NT2/D1 (cell line): ENCODE measurements at regions not wholly inside any gene's neighbourhood (a gene's known extent, or its start where the extent isn't known, plus 50 kb on each side); places are given as distances from the start of the nearest gene placed in this dataset.
A peak's percentile ranks its signal among the peaks of the same experiment; 100 is the strongest.
"Not testable (repeated sequence)": the region's sequence is repeated elsewhere in the genome, so short reads cannot be mapped to it uniquely, and the experiment has no call there.

Experiments used
- DNase-seq: peaks from one replicate; pipeline ENCODE4 v3.0.0-alpha.2; 2011; ENCODE audit warnings: low read depth, low spot score
- H3K27me3 ChIP-seq: 2 replicates; pipeline ENCODE4 v1.6.0; 2011; ENCODE audit warnings: mild to moderate bottlenecking; ENCODE audit not compliant: insufficient read length, insufficient read depth
- H3K36me3 ChIP-seq: 2 replicates; pipeline ENCODE4 v1.6.1; 2011; ENCODE audit warnings: mild to moderate bottlenecking, low read length, mixed read lengths; ENCODE audit not compliant: insufficient read depth, insufficient read length
- H3K4me1 ChIP-seq: 2 replicates; pipeline ENCODE4 v1.5.1; 2011; ENCODE audit not compliant: insufficient read depth, insufficient read length
- H3K4me3 ChIP-seq: 2 replicates; pipeline ENCODE4 v1.5.1; 2011; ENCODE audit warnings: low read depth; ENCODE audit not compliant: insufficient read length
- H3K9ac ChIP-seq: 2 replicates; pipeline ENCODE4 v1.6.0; 2011; ENCODE audit warnings: low read depth; ENCODE audit not compliant: insufficient read length
- H3K9me3 ChIP-seq: 2 replicates; pipeline ENCODE4 v1.5.1; 2011; ENCODE audit warnings: mild to moderate bottlenecking, low read length; ENCODE audit not compliant: insufficient read depth
- SUZ12 ChIP-seq: IDR thresholded peaks from 2 replicates; pipeline ENCODE4 v1.6.1; 2011; ENCODE audit not compliant: insufficient read length, insufficient read depth; ENCODE audit errors: extremely low read depth
- YY1 ChIP-seq: IDR thresholded peaks from 2 replicates; pipeline ENCODE4 v1.6.1; 2011; ENCODE audit not compliant: insufficient read length, insufficient read depth
- ZNF274 ChIP-seq: IDR thresholded peaks from 2 replicates; pipeline ENCODE4 v1.6.1; 2011; ENCODE audit warnings: mild to moderate bottlenecking, low read depth, low read length

DNA sequence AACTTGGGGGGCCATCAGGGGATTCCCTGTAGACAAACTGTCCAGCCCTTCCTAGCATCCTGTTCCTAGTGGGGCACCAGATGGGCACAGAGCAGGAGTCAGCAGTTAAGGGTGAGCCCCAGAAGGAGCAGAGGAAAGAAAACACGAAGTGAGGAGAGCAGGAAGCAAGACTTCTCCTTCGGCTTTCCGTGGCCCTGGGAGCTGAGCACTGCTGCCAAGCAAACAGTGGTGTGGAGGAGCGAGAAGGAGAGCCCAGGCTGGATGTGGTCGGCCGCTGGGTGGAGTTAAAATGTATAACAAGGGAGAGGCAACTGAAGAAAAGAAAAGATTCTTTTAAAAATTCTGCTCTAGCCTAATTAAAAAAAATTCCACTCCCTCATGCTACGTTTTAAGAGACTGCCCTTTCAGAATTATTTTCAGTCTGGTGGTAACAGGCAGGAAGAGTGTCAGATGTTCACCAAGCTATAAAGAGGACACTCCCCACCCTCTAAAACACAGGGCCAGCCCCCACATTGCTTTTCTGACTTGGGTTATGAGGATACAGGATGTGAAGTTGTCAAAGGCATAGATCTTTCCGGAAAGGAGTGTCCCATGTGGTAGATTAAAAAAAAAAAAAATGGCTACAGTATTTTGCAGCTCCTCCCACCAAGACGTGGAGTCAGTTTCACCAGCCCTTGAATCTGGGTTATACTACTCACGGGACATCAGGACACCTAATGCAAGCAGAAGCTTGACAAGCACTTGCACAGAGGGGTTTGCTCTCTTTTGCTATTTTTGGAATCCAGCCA, 74.9 kb upstream of the ZFHX3 start:
- Histone ChIP-seq H3K27me3 (no peaks in the 10 kb centered on the region), H3K4me1 (no peaks in the 10 kb centered on the region)
- no peak for TF ChIP-seq YY1
- TF ChIP-seq SUZ12: no peak
- no peak for TF ChIP-seq ZNF274

DNA sequence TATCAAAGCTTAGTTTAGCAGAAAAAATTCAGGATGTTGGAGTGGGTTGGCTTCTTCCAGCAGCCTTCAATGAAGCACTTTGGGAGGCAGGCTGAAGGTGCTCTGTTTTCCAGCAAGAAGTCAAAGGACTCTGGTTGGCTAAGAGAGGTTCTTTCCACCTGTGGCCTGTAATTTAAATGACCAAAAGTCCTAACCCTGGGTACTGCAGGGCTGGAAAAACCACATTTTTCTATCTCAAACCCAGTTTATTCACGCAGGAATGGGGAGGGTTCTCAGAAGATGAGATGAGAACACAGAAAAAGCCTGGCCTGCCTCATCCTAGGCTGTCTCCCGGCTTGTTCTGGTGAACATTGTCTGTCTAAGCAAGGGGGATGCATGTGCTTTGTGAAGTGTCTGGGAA, 68.6 kb upstream of the ZFHX3 start:
- no peak overlapping the region for H3K4me3 ChIP-seq
- H3K4me1 ChIP-seq: no peaks in the 10 kb centered on the region
- 0 out of 2 replicates have a peak, but pooled peaks cover 6% of the 10 kb centered on the region for H3K9me3 ChIP-seq
- DNase-seq: no peak
- no peak overlapping the region for H3K9ac ChIP-seq
- H3K27me3 ChIP-seq: no peaks in the 10 kb centered on the region
- H3K36me3 ChIP-seq: no peaks in the 10 kb centered on the region
- TF ChIP-seq ZNF274 (no peak), YY1 (no peak), SUZ12 (no peak)

More for the DNA sequence above, 74.9 kb upstream of the ZFHX3 start:
- H3K9ac ChIP-seq: peak overlapping the region; percentile 33
- H3K36me3 ChIP-seq: no peaks in the 10 kb centered on the region
- no peak for DNase-seq
- H3K4me3 ChIP-seq: no peak overlapping the region
- 0 out of 2 replicates have a peak, but pooled peaks cover 2% of the 10 kb centered on the region for H3K9me3 ChIP-seq

DNA sequence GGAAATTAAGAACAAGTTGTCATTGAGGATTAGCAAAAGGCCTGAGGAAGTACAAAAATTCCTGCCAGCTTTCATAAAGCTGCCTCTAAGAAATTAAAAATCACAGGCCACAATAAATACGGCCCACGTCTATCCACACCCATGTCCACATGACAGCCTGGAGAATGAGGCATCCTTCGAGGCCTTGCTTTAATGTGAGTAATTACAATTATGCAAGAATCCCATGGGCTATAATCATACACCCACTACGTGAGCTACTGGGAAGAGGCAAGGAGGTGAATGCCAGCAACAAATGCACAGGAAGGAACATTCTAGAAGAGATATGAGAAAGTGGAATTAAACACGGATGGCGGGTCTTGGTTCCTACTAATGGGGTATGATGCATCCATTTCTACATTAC, 65.4 kb upstream of the ZFHX3 start:
- TF ChIP-seq SUZ12: no peak
- DNase-seq: no peak
- Histone ChIP-seq H3K4me3 (no peak overlapping the region), H3K9ac (no peak overlapping the region), H3K36me3 (no peaks in the 10 kb centered on the region), H3K9me3 (0 out of 2 replicates have a peak, but pooled peaks cover 6% of the 10 kb centered on the region), H3K27me3 (no peaks in the 10 kb centered on the region), H3K4me1 (peaks cover 2% of the 10 kb centered on the region)

DNA sequence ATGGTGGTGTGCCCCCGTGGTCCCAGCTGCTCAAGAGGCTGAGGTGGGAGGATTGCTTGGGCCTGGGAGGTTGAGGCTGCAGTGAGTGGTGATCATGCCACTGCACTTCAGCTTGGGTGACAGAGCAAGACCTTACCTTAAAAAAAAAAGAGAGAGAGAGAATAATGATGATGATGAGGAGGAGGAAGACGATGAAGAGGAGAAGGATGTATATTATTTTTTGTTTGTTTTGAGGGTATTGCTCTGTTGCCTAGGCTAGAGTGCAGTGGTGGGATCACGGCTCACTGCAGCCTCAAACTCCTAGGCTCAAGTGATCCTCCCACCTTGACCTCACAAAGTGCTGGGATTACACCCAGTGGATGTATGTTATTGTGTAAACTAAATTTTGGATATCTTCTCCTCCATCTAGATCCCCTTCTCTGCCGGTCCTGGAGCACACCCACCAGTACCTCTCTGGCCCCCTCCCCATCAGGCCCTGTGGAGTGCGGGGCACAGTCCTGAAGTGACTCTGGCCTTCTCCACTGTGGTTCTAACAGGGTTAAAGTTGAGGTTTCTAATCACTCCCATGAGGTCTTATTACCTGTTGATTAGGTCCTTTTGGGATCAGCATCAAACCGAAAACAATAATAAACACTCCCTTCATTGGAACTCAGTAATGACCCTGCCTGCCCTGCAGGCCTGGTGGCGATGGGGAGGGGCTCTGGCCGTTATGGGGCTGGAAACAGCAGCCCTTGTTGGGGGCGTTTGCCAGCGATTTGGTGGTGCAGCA, 60.5 kb upstream of the ZFHX3 start:
- H3K4me3 ChIP-seq: no peak overlapping the region
- H3K27me3 ChIP-seq: no peaks in the 10 kb centered on the region
- no peaks in the 10 kb centered on the region for H3K36me3 ChIP-seq
- no peak overlapping the region for H3K9ac ChIP-seq
- H3K4me1 ChIP-seq: peaks cover 2% of the 10 kb centered on the region
- H3K9me3 ChIP-seq: no peaks in the 10 kb centered on the region
- no peak for DNase-seq
- TF ChIP-seq ZNF274: no peak
- TF ChIP-seq SUZ12: no peak
- no peak for TF ChIP-seq YY1

DNA sequence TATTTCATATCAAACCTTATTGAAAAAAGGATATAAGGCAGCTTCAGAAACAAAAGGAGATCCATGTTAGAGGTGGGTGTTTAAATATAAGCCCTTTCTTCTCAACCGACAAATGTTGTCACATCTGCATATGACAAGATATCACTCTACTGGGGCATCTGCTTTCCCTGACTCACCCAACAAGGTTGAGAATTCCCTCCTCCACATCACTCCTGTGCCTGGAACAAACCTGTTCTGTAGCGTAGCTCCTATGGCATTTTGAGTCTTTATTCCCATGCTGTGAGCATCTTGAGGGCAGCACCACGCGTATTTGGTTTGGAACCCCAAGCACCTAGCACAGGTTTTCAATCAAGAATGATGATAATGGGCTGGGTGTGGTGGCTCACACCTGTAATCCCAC, 59.4 kb upstream of the ZFHX3 start:
- no peak overlapping the region for H3K9ac ChIP-seq
- TF ChIP-seq ZNF274 (no peak), YY1 (no peak), SUZ12 (no peak)
- H3K27me3 ChIP-seq: no peaks in the 10 kb centered on the region
- no peaks in the 10 kb centered on the region for H3K36me3 ChIP-seq
- no peaks in the 10 kb centered on the region for H3K9me3 ChIP-seq
- DNase-seq: no peak
- no peak overlapping the region for H3K4me3 ChIP-seq
- H3K4me1 ChIP-seq: peaks cover 2% of the 10 kb centered on the region

DNA sequence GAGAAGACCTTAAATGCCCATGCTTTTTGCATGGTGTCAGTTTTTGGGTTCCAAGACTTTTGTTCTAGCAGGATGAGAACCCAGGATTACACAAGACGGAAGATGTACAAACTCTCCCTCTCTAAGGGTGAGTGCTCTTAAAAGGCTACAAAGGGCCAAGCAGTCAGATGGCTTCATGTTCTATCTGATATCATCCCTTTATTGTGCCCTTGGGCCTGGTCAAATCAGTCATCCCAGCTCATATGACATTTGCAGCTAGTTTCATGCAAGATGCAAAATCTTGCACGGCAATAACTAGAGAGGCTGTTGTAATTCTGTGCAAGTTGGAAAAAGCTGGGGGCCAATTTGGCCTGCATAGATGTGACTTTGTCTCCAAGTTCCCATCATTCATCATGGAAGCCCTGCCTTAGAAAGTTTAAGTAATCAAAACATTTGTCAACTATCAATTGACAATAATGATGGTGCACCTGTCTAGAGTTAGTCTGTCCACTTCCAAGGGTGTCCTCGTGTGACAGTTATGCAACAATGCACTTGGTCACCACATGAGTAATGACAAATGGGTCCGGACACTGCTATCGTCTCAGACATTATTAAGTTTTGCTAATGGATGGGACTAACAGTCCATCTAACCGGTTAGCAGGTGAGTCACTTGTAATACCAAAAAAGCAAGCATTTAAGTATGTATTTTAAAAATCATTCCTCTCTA, 58.6 kb upstream of the ZFHX3 start:
- no peak for DNase-seq
- Histone ChIP-seq H3K9ac (no peak overlapping the region), H3K27me3 (no peaks in the 10 kb centered on the region), H3K4me1 (peaks cover 2% of the 10 kb centered on the region), H3K36me3 (no peaks in the 10 kb centered on the region), H3K4me3 (no peak overlapping the region), H3K9me3 (no peaks in the 10 kb centered on the region)
- TF ChIP-seq YY1 (no peak), SUZ12 (no peak), ZNF274 (no peak)

DNA sequence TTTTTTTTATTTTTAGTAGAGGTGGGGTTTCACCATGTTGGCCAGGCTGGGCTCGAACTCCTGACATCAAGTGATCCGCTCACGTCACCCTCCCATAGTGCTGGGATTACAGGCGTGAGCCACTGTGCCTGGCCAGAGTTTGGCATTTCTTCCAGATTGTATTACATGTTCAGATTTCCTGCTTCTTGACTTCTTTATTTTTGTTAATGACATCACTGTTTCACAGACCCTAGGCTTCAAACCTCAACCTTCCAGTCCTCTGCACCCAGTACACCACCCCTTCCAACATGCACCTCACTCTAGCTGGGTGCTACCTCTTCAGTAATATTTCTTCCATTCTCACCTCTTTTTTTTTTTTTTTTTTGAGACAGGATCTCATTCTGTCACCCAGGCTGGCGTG, 53.6 kb upstream of the ZFHX3 start:
- Histone ChIP-seq H3K27me3 (no peaks in the 10 kb centered on the region), H3K9ac (no peak overlapping the region), H3K9me3 (no peaks in the 10 kb centered on the region), H3K4me3 (no peak overlapping the region), H3K36me3 (no peaks in the 10 kb centered on the region), H3K4me1 (no peaks in the 10 kb centered on the region)
- DNase-seq: no peak
- TF ChIP-seq YY1 (no peak), SUZ12 (no peak)

DNA sequence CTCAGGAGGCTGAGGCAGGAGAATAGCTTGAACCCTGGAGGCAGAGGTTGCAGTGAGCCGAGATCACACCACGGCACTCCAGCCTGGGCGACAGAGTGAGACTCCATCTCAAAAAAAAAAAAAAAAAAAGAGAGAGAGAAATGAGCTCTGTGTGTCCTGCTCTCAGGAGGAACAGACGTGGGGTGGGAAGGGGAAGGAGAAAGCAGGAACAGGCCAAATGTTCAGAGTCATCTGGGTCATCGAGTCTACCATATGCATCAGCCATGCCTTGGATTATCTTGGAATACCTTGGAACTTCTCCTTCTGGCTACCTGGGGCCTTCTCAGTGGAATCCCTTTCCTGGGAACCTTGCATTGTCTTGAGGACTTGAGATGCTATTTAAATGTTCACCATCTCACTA, 51.7 kb upstream of the ZFHX3 start:
- not testable (repeated sequence) for H3K9ac ChIP-seq, H3K9me3 ChIP-seq, H3K4me3 ChIP-seq, H3K27me3 ChIP-seq, H3K4me1 ChIP-seq, H3K36me3 ChIP-seq, DNase-seq
